ENCODE measurements at regions not wholly inside any gene's neighbourhood (a gene's known extent, or its start where the extent isn't known, plus 50 kb on each side); places are given as distances from the start of the nearest gene placed in this dataset.

GRCh38 chr22:34502821-34503220, 563.1 kb upstream of the ISX start:
- TF ChIP-seq CTCF (IDR thresholded peaks at IDR 0.05) (no peak), POLR2A (IDR thresholded peaks at IDR 0.05) (no peak)

Measured in testis (tissue), 2 donors.